ENCODE measurements at regions not wholly inside any gene's neighbourhood (a gene's known extent, or its start where the extent isn't known, plus 50 kb on each side); places are given as distances from the start of the nearest gene placed in this dataset.
"Not testable (repeated sequence)": the region's sequence is repeated elsewhere in the genome, so short reads cannot be mapped to it uniquely, and the experiment has no call there.

- H3K27me3 ChIP-seq (ENCODE audit: control insufficient read depth in 2 of 2, insufficient read depth in 2 of 2, low read length in 2 of 2): no peaks in the 10 kb centered on the region
- H3K27ac ChIP-seq (ENCODE audit: low read depth in 2 of 2, low read length in 2 of 2): no peak overlapping the region
- no peaks in the 10 kb centered on the region for H3K36me3 ChIP-seq (ENCODE audit: control insufficient read depth in 2 of 2, insufficient read depth in 2 of 2, low read length in 2 of 2)
- no peak overlapping the region for H3K9ac ChIP-seq (ENCODE audit: low read depth in 1 of 2, low read length in 2 of 2)
- no peaks in the 10 kb centered on the region for H3K4me1 ChIP-seq (ENCODE audit: control insufficient read depth in 2 of 2, insufficient read depth in 2 of 2, low read length in 2 of 2)
- H3K4me3 ChIP-seq (ENCODE audit: low read length in 2 of 2): no peak overlapping the region
- no peaks in the 10 kb centered on the region for H3K9me3 ChIP-seq (ENCODE audit: control insufficient read depth in 2 of 2, low read length in 2 of 2)
These were observed 353.0 kb upstream of the RGS17 start for GRCh38 chr6:153484056-153484455.

GRCh38 chr6:153476243-153476642 is 345.2 kb upstream of the RGS17 start:
- no peaks in the 10 kb centered on the region for H3K9me3 ChIP-seq (ENCODE audit: control insufficient read depth in 2 of 2, low read length in 2 of 2)
- H3K9ac ChIP-seq (ENCODE audit: low read depth in 1 of 2, low read length in 2 of 2): no peak overlapping the region
- no peaks in the 10 kb centered on the region for H3K36me3 ChIP-seq (ENCODE audit: control insufficient read depth in 2 of 2, insufficient read depth in 2 of 2, low read length in 2 of 2)
- H3K27ac ChIP-seq (ENCODE audit: low read depth in 2 of 2, low read length in 2 of 2): no peak overlapping the region
- no peak overlapping the region for H3K4me3 ChIP-seq (ENCODE audit: low read length in 2 of 2)
- no peaks in the 10 kb centered on the region for H3K27me3 ChIP-seq (ENCODE audit: control insufficient read depth in 2 of 2, insufficient read depth in 2 of 2, low read length in 2 of 2)
- H3K4me1 ChIP-seq (ENCODE audit: control insufficient read depth in 2 of 2, insufficient read depth in 2 of 2, low read length in 2 of 2): no peaks in the 10 kb centered on the region

GRCh38 chr6:153465050-153465449 is 334.0 kb upstream of the RGS17 start:
- no peak overlapping the region for H3K4me3 ChIP-seq (ENCODE audit: low read length in 2 of 2)
- no peaks in the 10 kb centered on the region for H3K27me3 ChIP-seq (ENCODE audit: control insufficient read depth in 2 of 2, insufficient read depth in 2 of 2, low read length in 2 of 2)
- H3K9me3 ChIP-seq (ENCODE audit: control insufficient read depth in 2 of 2, low read length in 2 of 2): no peaks in the 10 kb centered on the region
- no peaks in the 10 kb centered on the region for H3K4me1 ChIP-seq (ENCODE audit: control insufficient read depth in 2 of 2, insufficient read depth in 2 of 2, low read length in 2 of 2)
- no peak overlapping the region for H3K9ac ChIP-seq (ENCODE audit: low read depth in 1 of 2, low read length in 2 of 2)
- H3K36me3 ChIP-seq (ENCODE audit: control insufficient read depth in 2 of 2, insufficient read depth in 2 of 2, low read length in 2 of 2): no peaks in the 10 kb centered on the region
- H3K27ac ChIP-seq (ENCODE audit: low read depth in 2 of 2, low read length in 2 of 2): no peak overlapping the region

GRCh38 chr6:153449279-153449678 is 318.2 kb upstream of the RGS17 start:
- Histone ChIP-seq H3K27ac (ENCODE audit: low read depth in 2 of 2, low read length in 2 of 2) (no peak overlapping the region), H3K4me3 (ENCODE audit: low read length in 2 of 2) (no peak overlapping the region), H3K4me1 (ENCODE audit: control insufficient read depth in 2 of 2, insufficient read depth in 2 of 2, low read length in 2 of 2) (no peaks in the 10 kb centered on the region), H3K9ac (ENCODE audit: low read depth in 1 of 2, low read length in 2 of 2) (no peak overlapping the region), H3K27me3 (ENCODE audit: control insufficient read depth in 2 of 2, insufficient read depth in 2 of 2, low read length in 2 of 2) (no peaks in the 10 kb centered on the region), H3K9me3 (ENCODE audit: control insufficient read depth in 2 of 2, low read length in 2 of 2) (peaks cover 0 to 3% of the 10 kb centered on the region in 2 donors), H3K36me3 (ENCODE audit: control insufficient read depth in 2 of 2, insufficient read depth in 2 of 2, low read length in 2 of 2) (no peaks in the 10 kb centered on the region)

- H3K27me3 ChIP-seq (ENCODE audit: control insufficient read depth in 2 of 2, insufficient read depth in 2 of 2, low read length in 2 of 2); H3K4me3 ChIP-seq (ENCODE audit: low read length in 2 of 2); H3K4me1 ChIP-seq (ENCODE audit: control insufficient read depth in 2 of 2, insufficient read depth in 2 of 2, low read length in 2 of 2); H3K9ac ChIP-seq (ENCODE audit: low read depth in 1 of 2, low read length in 2 of 2); H3K27ac ChIP-seq (ENCODE audit: low read depth in 2 of 2, low read length in 2 of 2); H3K9me3 ChIP-seq (ENCODE audit: control insufficient read depth in 2 of 2, low read length in 2 of 2); H3K36me3 ChIP-seq (ENCODE audit: control insufficient read depth in 2 of 2, insufficient read depth in 2 of 2, low read length in 2 of 2): not testable (repeated sequence)
These were observed 311.7 kb upstream of the RGS17 start for GRCh38 chr6:153442749-153443148.

GRCh38 chr6:153442096-153442495 is 311.0 kb upstream of the RGS17 start:
- no peaks in the 10 kb centered on the region for H3K9me3 ChIP-seq (ENCODE audit: control insufficient read depth in 2 of 2, low read length in 2 of 2)
- no peaks in the 10 kb centered on the region for H3K27me3 ChIP-seq (ENCODE audit: control insufficient read depth in 2 of 2, insufficient read depth in 2 of 2, low read length in 2 of 2)
- H3K4me3 ChIP-seq (ENCODE audit: low read length in 2 of 2): no peak overlapping the region
- H3K9ac ChIP-seq (ENCODE audit: low read depth in 1 of 2, low read length in 2 of 2): no peak overlapping the region
- no peaks in the 10 kb centered on the region for H3K4me1 ChIP-seq (ENCODE audit: control insufficient read depth in 2 of 2, insufficient read depth in 2 of 2, low read length in 2 of 2)
- H3K27ac ChIP-seq (ENCODE audit: low read depth in 2 of 2, low read length in 2 of 2): no peak overlapping the region
- no peaks in the 10 kb centered on the region for H3K36me3 ChIP-seq (ENCODE audit: control insufficient read depth in 2 of 2, insufficient read depth in 2 of 2, low read length in 2 of 2)

- no peaks in the 10 kb centered on the region for H3K9me3 ChIP-seq (ENCODE audit: control insufficient read depth in 2 of 2, low read length in 2 of 2)
- no peaks in the 10 kb centered on the region for H3K36me3 ChIP-seq (ENCODE audit: control insufficient read depth in 2 of 2, insufficient read depth in 2 of 2, low read length in 2 of 2)
- no peaks in the 10 kb centered on the region for H3K27me3 ChIP-seq (ENCODE audit: control insufficient read depth in 2 of 2, insufficient read depth in 2 of 2, low read length in 2 of 2)
- no peaks in the 10 kb centered on the region for H3K4me1 ChIP-seq (ENCODE audit: control insufficient read depth in 2 of 2, insufficient read depth in 2 of 2, low read length in 2 of 2)
- H3K27ac ChIP-seq (ENCODE audit: low read depth in 2 of 2, low read length in 2 of 2): no peak overlapping the region
- H3K9ac ChIP-seq (ENCODE audit: low read depth in 1 of 2, low read length in 2 of 2): no peak overlapping the region
- no peak overlapping the region for H3K4me3 ChIP-seq (ENCODE audit: low read length in 2 of 2)
These were observed 306.1 kb upstream of the RGS17 start for GRCh38 chr6:153437193-153437592.

- H3K27me3 ChIP-seq (ENCODE audit: control insufficient read depth in 2 of 2, insufficient read depth in 2 of 2, low read length in 2 of 2): no peaks in the 10 kb centered on the region
- no peaks in the 10 kb centered on the region for H3K9me3 ChIP-seq (ENCODE audit: control insufficient read depth in 2 of 2, low read length in 2 of 2)
- H3K27ac ChIP-seq (ENCODE audit: low read depth in 2 of 2, low read length in 2 of 2): no peak overlapping the region
- H3K9ac ChIP-seq (ENCODE audit: low read depth in 1 of 2, low read length in 2 of 2): no peak overlapping the region
- H3K36me3 ChIP-seq (ENCODE audit: control insufficient read depth in 2 of 2, insufficient read depth in 2 of 2, low read length in 2 of 2): no peaks in the 10 kb centered on the region
- no peaks in the 10 kb centered on the region for H3K4me1 ChIP-seq (ENCODE audit: control insufficient read depth in 2 of 2, insufficient read depth in 2 of 2, low read length in 2 of 2)
- H3K4me3 ChIP-seq (ENCODE audit: low read length in 2 of 2): no peak overlapping the region
These were observed 305.3 kb upstream of the RGS17 start for GRCh38 chr6:153436351-153436750.

GRCh38 chr6:153435787-153436186 is 304.7 kb upstream of the RGS17 start:
- Histone ChIP-seq H3K4me1 (ENCODE audit: control insufficient read depth in 2 of 2, insufficient read depth in 2 of 2, low read length in 2 of 2) (no peaks in the 10 kb centered on the region), H3K9me3 (ENCODE audit: control insufficient read depth in 2 of 2, low read length in 2 of 2) (no peaks in the 10 kb centered on the region), H3K9ac (ENCODE audit: low read depth in 1 of 2, low read length in 2 of 2) (no peak overlapping the region), H3K36me3 (ENCODE audit: control insufficient read depth in 2 of 2, insufficient read depth in 2 of 2, low read length in 2 of 2) (no peaks in the 10 kb centered on the region), H3K27me3 (ENCODE audit: control insufficient read depth in 2 of 2, insufficient read depth in 2 of 2, low read length in 2 of 2) (no peaks in the 10 kb centered on the region), H3K4me3 (ENCODE audit: low read length in 2 of 2) (no peak overlapping the region), H3K27ac (ENCODE audit: low read depth in 2 of 2, low read length in 2 of 2) (no peak overlapping the region)

GRCh38 chr6:153425536-153425935 is 294.5 kb upstream of the RGS17 start:
- no peaks in the 10 kb centered on the region for H3K4me1 ChIP-seq (ENCODE audit: control insufficient read depth in 2 of 2, insufficient read depth in 2 of 2, low read length in 2 of 2)
- H3K27ac ChIP-seq (ENCODE audit: low read depth in 2 of 2, low read length in 2 of 2): no peak overlapping the region
- H3K27me3 ChIP-seq (ENCODE audit: control insufficient read depth in 2 of 2, insufficient read depth in 2 of 2, low read length in 2 of 2): no peaks in the 10 kb centered on the region
- H3K9me3 ChIP-seq (ENCODE audit: control insufficient read depth in 2 of 2, low read length in 2 of 2): no peaks in the 10 kb centered on the region
- no peak overlapping the region for H3K4me3 ChIP-seq (ENCODE audit: low read length in 2 of 2)
- no peak overlapping the region for H3K9ac ChIP-seq (ENCODE audit: low read depth in 1 of 2, low read length in 2 of 2)
- no peaks in the 10 kb centered on the region for H3K36me3 ChIP-seq (ENCODE audit: control insufficient read depth in 2 of 2, insufficient read depth in 2 of 2, low read length in 2 of 2)

- Histone ChIP-seq H3K4me1 (ENCODE audit: control insufficient read depth in 2 of 2, insufficient read depth in 2 of 2, low read length in 2 of 2) (no peaks in the 10 kb centered on the region), H3K9me3 (ENCODE audit: control insufficient read depth in 2 of 2, low read length in 2 of 2) (no peaks in the 10 kb centered on the region), H3K9ac (ENCODE audit: low read depth in 1 of 2, low read length in 2 of 2) (no peak overlapping the region), H3K27ac (ENCODE audit: low read depth in 2 of 2, low read length in 2 of 2) (no peak overlapping the region), H3K36me3 (ENCODE audit: control insufficient read depth in 2 of 2, insufficient read depth in 2 of 2, low read length in 2 of 2) (no peaks in the 10 kb centered on the region), H3K27me3 (ENCODE audit: control insufficient read depth in 2 of 2, insufficient read depth in 2 of 2, low read length in 2 of 2) (no peaks in the 10 kb centered on the region), H3K4me3 (ENCODE audit: low read length in 2 of 2) (no peak overlapping the region)
These were observed 293.8 kb upstream of the RGS17 start for GRCh38 chr6:153424719-153425400.

Measured in mucosa of rectum (tissue), 2 donors.